ENCODE measurements at regions not wholly inside any gene's neighbourhood (a gene's known extent, or its start where the extent isn't known, plus 50 kb on each side); places are given as distances from the start of the nearest gene placed in this dataset.
"Not testable (repeated sequence)": the region's sequence is repeated elsewhere in the genome, so short reads cannot be mapped to it uniquely, and the experiment has no call there.

- Histone ChIP-seq H3K9me3 (ENCODE audit: control insufficient read depth in 2 of 2, low read length in 2 of 2) (no peaks in the 10 kb centered on the region), H3K27ac (ENCODE audit: low read depth in 2 of 2, low read length in 2 of 2) (no peak overlapping the region), H3K4me3 (ENCODE audit: low read length in 2 of 2) (no peak overlapping the region), H3K36me3 (ENCODE audit: control insufficient read depth in 2 of 2, insufficient read depth in 2 of 2, low read length in 2 of 2) (no peaks in the 10 kb centered on the region), H3K9ac (ENCODE audit: low read depth in 1 of 2, low read length in 2 of 2) (no peak overlapping the region), H3K27me3 (ENCODE audit: control insufficient read depth in 2 of 2, insufficient read depth in 2 of 2, low read length in 2 of 2) (no peaks in the 10 kb centered on the region), H3K4me1 (ENCODE audit: control insufficient read depth in 2 of 2, insufficient read depth in 2 of 2, low read length in 2 of 2) (no peaks in the 10 kb centered on the region)
These were observed 163.6 kb upstream of the TLE4 start for GRCh38 chr9:79408200-79408599.

DNA sequence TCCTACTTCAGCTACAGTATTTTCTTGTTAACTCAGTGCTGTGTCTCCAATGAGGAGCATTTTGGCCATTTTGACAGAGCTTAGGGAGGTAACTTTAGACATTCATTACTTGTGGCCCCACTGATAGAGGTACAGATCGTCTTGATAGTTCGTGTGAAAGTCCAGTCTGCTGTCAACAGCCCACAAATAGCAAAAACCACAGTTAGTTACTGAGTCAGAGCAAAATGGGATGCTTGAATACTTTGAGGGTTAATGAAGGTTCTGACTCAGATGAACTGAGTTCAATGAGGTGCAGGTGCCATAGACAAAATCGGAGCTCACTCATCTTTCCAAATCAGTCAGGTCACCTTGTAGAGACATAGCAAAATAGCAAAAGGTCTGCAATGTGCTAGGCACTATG lies 163.1 kb upstream of the TLE4 start:
- Histone ChIP-seq H3K4me3 (ENCODE audit: low read length in 2 of 2) (no peak overlapping the region), H3K9ac (ENCODE audit: low read depth in 1 of 2, low read length in 2 of 2) (no peak overlapping the region), H3K36me3 (ENCODE audit: control insufficient read depth in 2 of 2, insufficient read depth in 2 of 2, low read length in 2 of 2) (no peaks in the 10 kb centered on the region), H3K27ac (ENCODE audit: low read depth in 2 of 2, low read length in 2 of 2) (no peak overlapping the region), H3K9me3 (ENCODE audit: control insufficient read depth in 2 of 2, low read length in 2 of 2) (no peaks in the 10 kb centered on the region), H3K4me1 (ENCODE audit: control insufficient read depth in 2 of 2, insufficient read depth in 2 of 2, low read length in 2 of 2) (no peaks in the 10 kb centered on the region), H3K27me3 (ENCODE audit: control insufficient read depth in 2 of 2, insufficient read depth in 2 of 2, low read length in 2 of 2) (no peaks in the 10 kb centered on the region)

- H3K27me3 ChIP-seq (ENCODE audit: control insufficient read depth in 2 of 2, insufficient read depth in 2 of 2, low read length in 2 of 2): no peaks in the 10 kb centered on the region
- H3K9ac ChIP-seq (ENCODE audit: low read depth in 1 of 2, low read length in 2 of 2): no peak overlapping the region
- no peak overlapping the region for H3K27ac ChIP-seq (ENCODE audit: low read depth in 2 of 2, low read length in 2 of 2)
- H3K4me3 ChIP-seq (ENCODE audit: low read length in 2 of 2): no peak overlapping the region
- H3K36me3 ChIP-seq (ENCODE audit: control insufficient read depth in 2 of 2, insufficient read depth in 2 of 2, low read length in 2 of 2): no peaks in the 10 kb centered on the region
- H3K9me3 ChIP-seq (ENCODE audit: control insufficient read depth in 2 of 2, low read length in 2 of 2): no peaks in the 10 kb centered on the region
- no peaks in the 10 kb centered on the region for H3K4me1 ChIP-seq (ENCODE audit: control insufficient read depth in 2 of 2, insufficient read depth in 2 of 2, low read length in 2 of 2)
These were observed 162.5 kb upstream of the TLE4 start for GRCh38 chr9:79409182-79409823.

DNA sequence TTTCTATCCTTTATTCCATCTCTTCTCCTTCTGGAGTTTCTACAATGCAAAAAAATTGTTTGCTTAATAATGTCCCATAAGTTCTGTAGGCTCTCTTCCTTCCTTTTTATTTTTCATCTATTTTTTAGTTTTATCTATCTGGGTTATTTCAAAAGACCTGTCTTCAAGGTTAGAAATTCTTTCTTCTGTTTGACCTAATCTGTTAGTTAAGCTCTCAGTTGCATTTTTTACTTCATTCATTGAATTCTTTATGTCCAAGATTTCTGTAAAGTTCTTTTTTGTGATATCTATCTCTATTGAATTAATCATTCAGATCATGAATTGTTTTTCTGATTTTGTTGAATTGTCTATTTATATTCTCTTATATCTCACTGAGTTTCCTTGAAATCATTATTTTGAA lies 145.9 kb upstream of the TLE4 start:
- Histone ChIP-seq H3K36me3 (ENCODE audit: control insufficient read depth in 2 of 2, insufficient read depth in 2 of 2, low read length in 2 of 2) (no peaks in the 10 kb centered on the region), H3K27me3 (ENCODE audit: control insufficient read depth in 2 of 2, insufficient read depth in 2 of 2, low read length in 2 of 2) (no peaks in the 10 kb centered on the region), H3K4me1 (ENCODE audit: control insufficient read depth in 2 of 2, insufficient read depth in 2 of 2, low read length in 2 of 2) (no peaks in the 10 kb centered on the region), H3K27ac (ENCODE audit: low read depth in 2 of 2, low read length in 2 of 2) (no peak overlapping the region), H3K9ac (ENCODE audit: low read depth in 1 of 2, low read length in 2 of 2) (no peak overlapping the region), H3K9me3 (ENCODE audit: control insufficient read depth in 2 of 2, low read length in 2 of 2) (no peaks in the 10 kb centered on the region), H3K4me3 (ENCODE audit: low read length in 2 of 2) (no peak overlapping the region)

GRCh38 chr9:79428422-79428821 lies 143.3 kb upstream of the TLE4 start:
- no peaks in the 10 kb centered on the region for H3K27me3 ChIP-seq (ENCODE audit: control insufficient read depth in 2 of 2, insufficient read depth in 2 of 2, low read length in 2 of 2)
- H3K9ac ChIP-seq (ENCODE audit: low read depth in 1 of 2, low read length in 2 of 2): no peak overlapping the region
- no peaks in the 10 kb centered on the region for H3K4me1 ChIP-seq (ENCODE audit: control insufficient read depth in 2 of 2, insufficient read depth in 2 of 2, low read length in 2 of 2)
- no peak overlapping the region for H3K4me3 ChIP-seq (ENCODE audit: low read length in 2 of 2)
- no peak overlapping the region for H3K27ac ChIP-seq (ENCODE audit: low read depth in 2 of 2, low read length in 2 of 2)
- H3K36me3 ChIP-seq (ENCODE audit: control insufficient read depth in 2 of 2, insufficient read depth in 2 of 2, low read length in 2 of 2): no peaks in the 10 kb centered on the region
- no peaks in the 10 kb centered on the region for H3K9me3 ChIP-seq (ENCODE audit: control insufficient read depth in 2 of 2, low read length in 2 of 2)

DNA sequence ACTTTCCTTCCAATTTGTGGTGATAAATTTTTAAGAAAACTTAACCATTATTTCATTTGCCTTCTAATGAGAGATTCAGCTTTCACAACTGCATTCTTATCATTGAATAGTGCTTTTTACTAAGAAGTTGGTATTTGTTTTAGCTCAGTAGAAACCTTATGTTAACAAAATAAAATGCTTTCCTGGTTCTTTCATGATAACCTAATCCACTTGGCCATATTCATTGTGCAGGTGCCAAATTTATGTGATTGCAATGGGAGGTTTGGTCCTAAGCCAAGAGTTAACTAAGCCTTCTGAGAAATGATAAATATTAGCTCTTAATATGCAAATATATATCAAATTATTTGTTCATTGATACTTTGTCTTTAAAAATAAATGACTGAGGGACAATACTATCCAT lies 141.1 kb upstream of the TLE4 start:
- Histone ChIP-seq H3K4me1 (ENCODE audit: control insufficient read depth in 2 of 2, insufficient read depth in 2 of 2, low read length in 2 of 2) (no peaks in the 10 kb centered on the region), H3K4me3 (ENCODE audit: low read length in 2 of 2) (no peak overlapping the region), H3K36me3 (ENCODE audit: control insufficient read depth in 2 of 2, insufficient read depth in 2 of 2, low read length in 2 of 2) (no peaks in the 10 kb centered on the region), H3K9ac (ENCODE audit: low read depth in 1 of 2, low read length in 2 of 2) (no peak overlapping the region), H3K9me3 (ENCODE audit: control insufficient read depth in 2 of 2, low read length in 2 of 2) (no peaks in the 10 kb centered on the region), H3K27me3 (ENCODE audit: control insufficient read depth in 2 of 2, insufficient read depth in 2 of 2, low read length in 2 of 2) (no peaks in the 10 kb centered on the region), H3K27ac (ENCODE audit: low read depth in 2 of 2, low read length in 2 of 2) (no peak overlapping the region)

DNA sequence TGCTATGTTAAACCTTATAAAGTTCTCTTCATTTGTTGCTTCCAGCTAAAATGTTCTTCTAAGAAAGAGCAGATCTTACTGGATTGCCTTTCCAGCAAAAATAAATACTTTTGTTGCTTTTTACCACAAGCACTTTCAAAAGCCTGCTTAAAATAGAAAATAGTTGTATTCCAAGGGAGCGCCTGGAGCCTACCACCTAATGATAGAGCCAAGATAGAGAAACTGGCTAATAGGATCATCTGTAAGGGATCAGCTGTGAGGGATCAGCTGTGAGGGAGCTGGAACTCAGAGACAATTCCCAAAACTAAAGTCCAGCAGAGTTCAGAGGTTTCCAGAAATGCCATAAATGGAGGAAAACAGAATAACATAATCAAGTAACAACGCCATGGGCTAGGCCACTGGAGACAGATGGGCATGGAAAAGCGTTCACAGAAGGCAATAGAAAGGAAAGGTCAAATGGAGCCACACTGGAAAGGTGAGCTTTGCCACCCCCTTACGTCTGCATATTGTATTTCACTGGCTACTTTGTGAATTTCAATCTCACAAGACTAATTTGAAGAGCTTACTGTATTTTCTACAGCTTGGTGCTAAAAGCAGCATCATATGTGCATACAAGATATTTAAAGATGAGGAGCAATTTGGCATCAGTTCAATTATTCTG lies 140.6 kb upstream of the TLE4 start:
- Histone ChIP-seq H3K9ac (ENCODE audit: low read depth in 1 of 2, low read length in 2 of 2) (no peak overlapping the region), H3K4me1 (ENCODE audit: control insufficient read depth in 2 of 2, insufficient read depth in 2 of 2, low read length in 2 of 2) (no peaks in the 10 kb centered on the region), H3K36me3 (ENCODE audit: control insufficient read depth in 2 of 2, insufficient read depth in 2 of 2, low read length in 2 of 2) (no peaks in the 10 kb centered on the region), H3K9me3 (ENCODE audit: control insufficient read depth in 2 of 2, low read length in 2 of 2) (no peaks in the 10 kb centered on the region), H3K4me3 (ENCODE audit: low read length in 2 of 2) (no peak overlapping the region), H3K27me3 (ENCODE audit: control insufficient read depth in 2 of 2, insufficient read depth in 2 of 2, low read length in 2 of 2) (no peaks in the 10 kb centered on the region), H3K27ac (ENCODE audit: low read depth in 2 of 2, low read length in 2 of 2) (no peak overlapping the region)

GRCh38 chr9:79432485-79432884 lies 139.3 kb upstream of the TLE4 start:
- no peaks in the 10 kb centered on the region for H3K4me1 ChIP-seq (ENCODE audit: control insufficient read depth in 2 of 2, insufficient read depth in 2 of 2, low read length in 2 of 2)
- H3K27ac ChIP-seq (ENCODE audit: low read depth in 2 of 2, low read length in 2 of 2): no peak overlapping the region
- H3K36me3 ChIP-seq (ENCODE audit: control insufficient read depth in 2 of 2, insufficient read depth in 2 of 2, low read length in 2 of 2): no peaks in the 10 kb centered on the region
- H3K27me3 ChIP-seq (ENCODE audit: control insufficient read depth in 2 of 2, insufficient read depth in 2 of 2, low read length in 2 of 2): no peaks in the 10 kb centered on the region
- no peak overlapping the region for H3K9ac ChIP-seq (ENCODE audit: low read depth in 1 of 2, low read length in 2 of 2)
- H3K9me3 ChIP-seq (ENCODE audit: control insufficient read depth in 2 of 2, low read length in 2 of 2): no peaks in the 10 kb centered on the region
- no peak overlapping the region for H3K4me3 ChIP-seq (ENCODE audit: low read length in 2 of 2)

DNA sequence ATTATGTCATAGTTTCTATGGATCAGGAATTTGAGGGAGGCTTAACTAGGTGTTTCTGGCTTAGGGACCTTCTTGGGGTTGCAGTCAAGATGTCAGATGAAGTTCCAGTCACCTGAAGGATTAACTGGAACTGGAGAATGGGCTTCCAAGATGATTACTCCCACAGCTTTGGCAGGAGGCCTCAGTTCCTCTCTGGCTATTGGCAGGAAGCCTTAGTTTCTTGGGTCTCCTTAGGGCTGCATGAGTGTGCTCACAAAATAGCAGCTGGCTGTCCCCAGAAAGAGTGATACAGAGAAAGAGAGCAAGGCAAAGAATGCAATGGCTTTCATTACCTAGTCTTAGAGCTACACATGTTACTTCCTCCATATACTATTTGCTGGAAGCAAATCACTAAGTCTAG lies 138.1 kb upstream of the TLE4 start:
- no peak overlapping the region for H3K27ac ChIP-seq (ENCODE audit: low read depth in 2 of 2, low read length in 2 of 2)
- no peak overlapping the region for H3K4me3 ChIP-seq (ENCODE audit: low read length in 2 of 2)
- H3K36me3 ChIP-seq (ENCODE audit: control insufficient read depth in 2 of 2, insufficient read depth in 2 of 2, low read length in 2 of 2): no peaks in the 10 kb centered on the region
- no peak overlapping the region for H3K9ac ChIP-seq (ENCODE audit: low read depth in 1 of 2, low read length in 2 of 2)
- H3K4me1 ChIP-seq (ENCODE audit: control insufficient read depth in 2 of 2, insufficient read depth in 2 of 2, low read length in 2 of 2): no peaks in the 10 kb centered on the region
- no peaks in the 10 kb centered on the region for H3K9me3 ChIP-seq (ENCODE audit: control insufficient read depth in 2 of 2, low read length in 2 of 2)
- H3K27me3 ChIP-seq (ENCODE audit: control insufficient read depth in 2 of 2, insufficient read depth in 2 of 2, low read length in 2 of 2): no peaks in the 10 kb centered on the region

DNA sequence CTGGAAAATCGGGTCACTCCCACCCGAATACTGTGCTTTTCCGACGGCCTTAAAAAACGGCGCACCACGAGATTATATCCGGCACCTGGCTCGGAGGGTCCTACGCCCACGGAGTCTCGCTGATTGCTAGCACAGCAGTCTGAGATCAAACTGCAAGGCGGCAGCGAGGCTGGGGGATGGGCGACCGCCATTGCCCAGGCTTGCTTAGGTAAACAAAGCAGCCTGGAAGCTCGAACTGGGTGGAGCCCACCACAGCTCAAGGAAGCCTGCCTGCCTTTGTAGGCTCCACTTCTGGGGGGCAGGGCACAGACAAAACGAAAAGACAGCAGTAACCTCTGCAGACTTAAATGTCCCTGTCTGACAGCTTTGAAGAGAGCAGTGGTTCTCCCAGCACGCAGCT lies 132.5 kb upstream of the TLE4 start:
- H3K36me3 ChIP-seq (ENCODE audit: control insufficient read depth in 2 of 2, insufficient read depth in 2 of 2, low read length in 2 of 2); H3K4me3 ChIP-seq (ENCODE audit: low read length in 2 of 2); H3K27me3 ChIP-seq (ENCODE audit: control insufficient read depth in 2 of 2, insufficient read depth in 2 of 2, low read length in 2 of 2); H3K9me3 ChIP-seq (ENCODE audit: control insufficient read depth in 2 of 2, low read length in 2 of 2); H3K4me1 ChIP-seq (ENCODE audit: control insufficient read depth in 2 of 2, insufficient read depth in 2 of 2, low read length in 2 of 2); H3K9ac ChIP-seq (ENCODE audit: low read depth in 1 of 2, low read length in 2 of 2); H3K27ac ChIP-seq (ENCODE audit: low read depth in 2 of 2, low read length in 2 of 2): not testable (repeated sequence)

All from mucosa of rectum (tissue), 2 donors.